ENCODE measurements at regions not wholly inside any gene's neighbourhood (a gene's known extent, or its start where the extent isn't known, plus 50 kb on each side); places are given as distances from the start of the nearest gene placed in this dataset.

- no peaks in the 10 kb centered on the region for H3K4me1 ChIP-seq (ENCODE audit: control insufficient read depth in 2 of 3, insufficient read depth in 2 of 3, low read depth in 1 of 3, low read length in 3 of 3)
- no peak overlapping the region for H3K4me3 ChIP-seq (ENCODE audit: low read length in 3 of 3)
- no peak overlapping the region for H3K9ac ChIP-seq (ENCODE audit: low read length in 3 of 3)
- no peak overlapping the region for H3K27ac ChIP-seq (ENCODE audit: low read depth in 2 of 2, low read length in 2 of 2)
- intact Hi-C loops (cut with DNase I): no loop called here
- H3K9me3 ChIP-seq (ENCODE audit: control insufficient read depth in 2 of 3, insufficient read depth in 1 of 3, low read length in 3 of 3): no peaks in the 10 kb centered on the region
- FAIRE-seq: no peak
- no peaks in the 10 kb centered on the region for H3K36me3 ChIP-seq (ENCODE audit: control insufficient read depth in 2 of 3, insufficient read depth in 3 of 3, low read length in 3 of 3)
- no peak for TF ChIP-seq CTCF (IDR thresholded peaks at IDR 0.05; ENCODE audit: borderline replicate concordance, extremely low read depth, insufficient read depth)
- no peaks in the 10 kb centered on the region for H3K27me3 ChIP-seq (ENCODE audit: control insufficient read depth, insufficient read depth, low read length)
- DNase-seq: no peak
Observed at GRCh38 chr10:83222832-83223742, 916.2 kb upstream of the GHITM start.

- DNase-seq: no peak
- Histone ChIP-seq H3K4me1 (ENCODE audit: control insufficient read depth in 2 of 3, insufficient read depth in 2 of 3, low read depth in 1 of 3, low read length in 3 of 3) (no peaks in the 10 kb centered on the region), H3K9me3 (ENCODE audit: control insufficient read depth in 2 of 3, insufficient read depth in 1 of 3, low read length in 3 of 3) (no peaks in the 10 kb centered on the region), H3K36me3 (ENCODE audit: control insufficient read depth in 2 of 3, insufficient read depth in 3 of 3, low read length in 3 of 3) (no peaks in the 10 kb centered on the region), H3K27me3 (ENCODE audit: control insufficient read depth, insufficient read depth, low read length) (no peaks in the 10 kb centered on the region), H3K4me3 (ENCODE audit: low read length in 3 of 3) (no peak overlapping the region), H3K27ac (ENCODE audit: low read depth in 2 of 2, low read length in 2 of 2) (no peak overlapping the region), H3K9ac (ENCODE audit: low read length in 3 of 3) (no peak overlapping the region)
- intact Hi-C loops (cut with DNase I): no loop called here
- FAIRE-seq: no peak
- no peak for TF ChIP-seq CTCF (IDR thresholded peaks at IDR 0.05; ENCODE audit: borderline replicate concordance, extremely low read depth, insufficient read depth)
Observed at GRCh38 chr10:83225781-83226180, 913.5 kb upstream of the GHITM start.

- no peaks in the 10 kb centered on the region for H3K4me1 ChIP-seq (ENCODE audit: control insufficient read depth in 2 of 3, insufficient read depth in 2 of 3, low read depth in 1 of 3, low read length in 3 of 3)
- no peak for TF ChIP-seq CTCF (IDR thresholded peaks at IDR 0.05; ENCODE audit: borderline replicate concordance, extremely low read depth, insufficient read depth)
- H3K36me3 ChIP-seq (ENCODE audit: control insufficient read depth in 2 of 3, insufficient read depth in 3 of 3, low read length in 3 of 3): no peaks in the 10 kb centered on the region
- H3K9ac ChIP-seq (ENCODE audit: low read length in 3 of 3): no peak overlapping the region
- no peaks in the 10 kb centered on the region for H3K27me3 ChIP-seq (ENCODE audit: control insufficient read depth, insufficient read depth, low read length)
- DNase-seq (no peak), FAIRE-seq (no peak)
- no peak overlapping the region for H3K27ac ChIP-seq (ENCODE audit: low read depth in 2 of 2, low read length in 2 of 2)
- no peak overlapping the region for H3K4me3 ChIP-seq (ENCODE audit: low read length in 3 of 3)
- intact Hi-C loops (cut with DNase I): no loop called here
- H3K9me3 ChIP-seq (ENCODE audit: control insufficient read depth in 2 of 3, insufficient read depth in 1 of 3, low read length in 3 of 3): no peaks in the 10 kb centered on the region
Observed at GRCh38 chr10:83229991-83230390, 909.3 kb upstream of the GHITM start.
